ENCODE measurements at regions not wholly inside any gene's neighbourhood (a gene's known extent, or its start where the extent isn't known, plus 50 kb on each side); places are given as distances from the start of the nearest gene placed in this dataset.

- Mint-ChIP-seq H3K36me3 (ENCODE audit: insufficient read depth in 1 of 3, low read depth in 3 of 3) (peaks cover 0 to 4% (median 0%) of the 10 kb centered on the region in 3 experiments; a peak in 3 of 7 replicates), H3K4me3 (no peak overlapping the region), H3K27ac (no peak overlapping the region), H3K4me1 (peaks cover 31 to 33% of the 10 kb centered on the region in 2 experiments), H3K9me3 (no peaks in the 10 kb centered on the region), H3K27me3 (ENCODE audit: low read depth) (no peaks in the 10 kb centered on the region)
- Histone ChIP-seq H3K4ac (ENCODE audit: low read depth, low read length) (no peak overlapping the region), H2AFZ (ENCODE audit: low read length) (no peak overlapping the region), H2AK5ac (ENCODE audit: insufficient read length, low read length) (no peak overlapping the region), H3K23ac (ENCODE audit: insufficient read length, low read depth, low read length) (no peak overlapping the region), H3K79me1 (ENCODE audit: insufficient read depth, low read depth, low read length, poor library complexity, severe bottlenecking) (no peaks in the 10 kb centered on the region), H2BK12ac (ENCODE audit: insufficient read length, low read depth, low read length) (no peak overlapping the region), H2BK5ac (ENCODE audit: insufficient read length, low read length) (no peak overlapping the region), H3K27ac (ENCODE audit: insufficient read length, low read depth, low read length) (no peak overlapping the region), H3K4me1 (ENCODE audit: insufficient read depth, low read length) (peaks cover 8% of the 10 kb centered on the region; the same call in 1 of the 2 replicates), H4K8ac (replicated peaks; ENCODE audit: insufficient read length, low read depth, low read length) (no peak overlapping the region), H3K9ac (ENCODE audit: extremely low read depth, insufficient read length, low read length) (no peak overlapping the region), H4K91ac (ENCODE audit: insufficient read length, low read depth, low read length) (no peak overlapping the region), H4K20me1 (ENCODE audit: control insufficient read depth, insufficient read depth, insufficient read length) (no peaks in the 10 kb centered on the region), H2BK20ac (ENCODE audit: low read depth, low read length, poor library complexity, severe bottlenecking) (no peak overlapping the region), H3K79me2 (ENCODE audit: insufficient read depth, low read length) (no peaks in the 10 kb centered on the region), H2BK120ac (ENCODE audit: low read depth, low read length, poor library complexity, severe bottlenecking) (no peak overlapping the region), H3K18ac (ENCODE audit: insufficient read length, low read depth, low read length) (no peak overlapping the region), H4K5ac (ENCODE audit: insufficient read length, low read depth, low read length) (no peak overlapping the region), H2BK15ac (ENCODE audit: low read depth, low read length) (no peak overlapping the region), H3K14ac (ENCODE audit: insufficient read depth, low read length) (no peak overlapping the region), H3K27me3 (ENCODE audit: insufficient read depth, low read length) (no peaks in the 10 kb centered on the region), H3K23me2 (ENCODE audit: insufficient read length, low read depth, low read length, poor library complexity, severe bottlenecking) (no peaks in the 10 kb centered on the region), H3T11ph (ENCODE audit: low read length) (no peak overlapping the region), H3K56ac (ENCODE audit: insufficient read length, low read depth, low read length) (no peak overlapping the region), H3K4me2 (ENCODE audit: insufficient read depth, insufficient read length, low read length) (no peak overlapping the region), H3K9me3 (ENCODE audit: control insufficient read depth, low read depth, low read length) (no peaks in the 10 kb centered on the region)
- TF ChIP-seq CTCF (conservative IDR thresholded peaks at IDR 0.05): no peak
- WGBS (ENCODE audit: extremely low coverage, insufficient read length, low lambda C conversion rate): no CpG with 5 or more reads among the region's 4 CpGs
- DNase-seq: no peak
These were observed 64.7 kb downstream of the BTBD3 start for GRCh38 chr20:11982289-11982954.
